Panc1 (cell line): ENCODE measurements at regions not wholly inside any gene's neighbourhood (a gene's known extent, or its start where the extent isn't known, plus 50 kb on each side); places are given as distances from the start of the nearest gene placed in this dataset.

Source experiments
- ATAC-seq: fragments of 200-7000 bp; cut with Tn5 transposase; 2 replicates; pipeline ENCODE4 v1.9.1; 2020; ENCODE audit warnings: mild to moderate bottlenecking, moderate library complexity
- BruUV-seq: library from RNA; stranded (reverse); fragments of 400-500 nt; replicated peaks from 2 replicates; lab custom pipeline; 2021; lab: Mats Ljungman, UMichigan
- CTCF ChIA-PET: fragments of 300-600 bp; sonication (Branson Sonifier 250); formaldehyde crosslinking; loops from one replicate; lab custom pipeline; 2022; ENCODE audit warnings: antibody characterized with exemption; lab: Charles Lee
- POLR2A ChIA-PET: fragments of 300-600 bp; sonication (Branson Sonifier 250); formaldehyde crosslinking; loops from one replicate; lab custom pipeline; 2022; ENCODE audit warnings: antibody characterized with exemption; lab: Charles Lee
- DNase-seq: peaks from one replicate; pipeline ENCODE4 v3.0.0-alpha.2; 2010; ENCODE audit warnings: low read depth, low spot score
- H3K27ac ChIP-seq: 2 replicates; pipeline ENCODE4 v1.5.1; 2011; ENCODE audit warnings: mild to moderate bottlenecking, low read length, inconsistent platforms
- H3K27me3 ChIP-seq: fragments of 200-500 bp; sonication (Bioruptor generic); 2 replicates; pipeline ENCODE4 v1.6.0; 2014; ENCODE audit warnings: low read length, inconsistent platforms; ENCODE audit not compliant: control insufficient read depth, insufficient read depth
- H3K36me3 ChIP-seq: fragments of 200-500 bp; sonication (Bioruptor generic); 2 replicates; pipeline ENCODE4 v1.5.1; 2014; ENCODE audit warnings: inconsistent platforms, mild to moderate bottlenecking, low read length, moderate library complexity; ENCODE audit not compliant: control insufficient read depth, insufficient read depth
- H3K4me1 ChIP-seq: 2 replicates; pipeline ENCODE4 v1.5.1; 2011; ENCODE audit warnings: inconsistent platforms, mild to moderate bottlenecking, low read length, moderate library complexity; ENCODE audit not compliant: control insufficient read depth, insufficient read depth
- H3K4me3 ChIP-seq, 2 experiments: 2 replicates each; pipeline ENCODE4 v1.5.1; 2011 to 2012; ENCODE audit warnings: low read depth in 2 of 2, low read length in 2 of 2, mild to moderate bottlenecking in 2 of 2, inconsistent platforms in 1 of 2, moderate library complexity in 1 of 2
- H3K9me3 ChIP-seq: fragments of 200-500 bp; sonication (Bioruptor generic); 2 replicates; pipeline ENCODE4 v1.5.1; 2014; ENCODE audit warnings: low read depth, mild to moderate bottlenecking, inconsistent platforms, low read length, moderate library complexity; ENCODE audit not compliant: control insufficient read depth, insufficient read depth
- POLR2AphosphoS5 ChIP-seq: IDR thresholded peaks from 2 replicates; pipeline ENCODE4 v1.6.1; 2012; ENCODE audit warnings: mild to moderate bottlenecking, low read depth, low read length, moderate library complexity
- REST ChIP-seq, 2 experiments: IDR thresholded peaks; 2 replicates each; pipeline ENCODE4 v1.6.1; 2011 to 2012; ENCODE audit warnings: low read depth in 2 of 2, control low read depth in 1 of 2, low read length in 1 of 2, mild to moderate bottlenecking in 1 of 2, moderate library complexity in 1 of 2; ENCODE audit not compliant: insufficient read depth in 1 of 2
- SIN3A ChIP-seq: IDR thresholded peaks from 2 replicates; pipeline ENCODE4 v1.6.1; 2012; ENCODE audit warnings: low read depth, mild to moderate bottlenecking, low read length, moderate library complexity, borderline replicate concordance; ENCODE audit not compliant: insufficient read depth
- TCF7L2 ChIP-seq: IDR thresholded peaks from 2 replicates; pipeline ENCODE4 v1.6.1; 2011; ENCODE audit warnings: mild to moderate bottlenecking, low read depth, low read length, inconsistent platforms
- in situ Hi-C: cut with HindIII; loops from 2 replicates; pipeline ENCODE4 v1.10.0; 2016; ENCODE audit warnings: low sequenced_read_pairs, low pct_unique_long_range_greater_than_20kb
- intact Hi-C: fragments of 100-400 bp; cut with micrococcal nuclease; formaldehyde crosslinking; loops from one replicate; pipeline ENCODE4 v1.10.0; 2022; ENCODE audit not compliant: unreplicated experiment
- TF ChIP-seq, protein P1 (sequence below): fragments of 450-650 bp; IDR thresholded peaks from 2 replicates; pipeline ENCODE4 v1.5.1; 2017; ENCODE audit warnings: mild to moderate bottlenecking

DNA sequence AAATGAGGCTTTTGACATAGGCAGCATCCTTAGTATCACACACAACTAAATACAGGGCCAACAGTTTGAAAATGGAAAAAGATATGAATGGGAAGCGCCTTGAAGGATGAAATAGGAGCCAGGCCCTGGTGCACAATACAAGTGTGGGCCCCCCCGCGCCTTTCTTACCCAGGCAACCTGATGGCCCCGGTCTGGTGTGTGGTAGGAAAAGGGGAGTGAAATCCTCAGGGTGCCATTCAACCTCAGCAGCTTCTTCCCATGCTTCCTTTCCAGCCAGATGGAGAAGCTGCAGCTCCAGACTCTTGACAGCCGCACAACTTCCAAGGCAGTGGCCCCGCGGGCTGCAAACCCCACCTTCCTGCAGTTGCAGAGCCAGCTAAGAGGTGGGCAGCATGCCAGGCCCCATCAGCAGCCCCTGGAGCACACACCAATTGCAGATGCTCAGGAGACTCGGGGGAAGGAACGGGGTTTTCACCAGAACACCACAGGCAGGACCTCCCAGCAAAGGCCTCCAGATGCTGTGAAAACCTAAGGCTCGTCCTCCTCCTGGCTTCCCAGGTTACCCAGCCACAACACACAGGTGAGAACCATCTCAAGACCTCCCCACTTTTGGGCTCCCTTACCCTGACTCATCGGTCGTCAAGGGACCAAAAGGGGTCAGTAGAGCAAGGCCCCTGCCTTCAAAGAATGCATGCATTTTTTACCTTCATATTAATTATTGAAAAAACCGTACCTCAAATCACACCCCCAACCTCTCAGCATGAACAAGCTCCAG is 101.6 kb downstream of the CPN2 start:
- no peak for ATAC-seq
- no peak for DNase-seq
- Histone ChIP-seq H3K4me3 (no peak overlapping the region), H3K36me3 (no peaks in the 10 kb centered on the region), H3K9me3 (no peaks in the 10 kb centered on the region), H3K27me3 (no peaks in the 10 kb centered on the region), H3K4me1 (0 out of 2 replicates have a peak, but pooled peaks cover 5% of the 10 kb centered on the region), H3K27ac (no peak overlapping the region)
- intact Hi-C loops = no loop called here
- TF ChIP-seq POLR2AphosphoS5 (no peak), SIN3A (no peak), REST (IDR thresholded peaks at IDR 0.05; ENCODE audit: insufficient read depth in 1 of 2, low read depth in 2 of 2, low read length in 1 of 2) (no peak), TCF7L2 (no peak)
- TF ChIP-seq, protein P1, sequence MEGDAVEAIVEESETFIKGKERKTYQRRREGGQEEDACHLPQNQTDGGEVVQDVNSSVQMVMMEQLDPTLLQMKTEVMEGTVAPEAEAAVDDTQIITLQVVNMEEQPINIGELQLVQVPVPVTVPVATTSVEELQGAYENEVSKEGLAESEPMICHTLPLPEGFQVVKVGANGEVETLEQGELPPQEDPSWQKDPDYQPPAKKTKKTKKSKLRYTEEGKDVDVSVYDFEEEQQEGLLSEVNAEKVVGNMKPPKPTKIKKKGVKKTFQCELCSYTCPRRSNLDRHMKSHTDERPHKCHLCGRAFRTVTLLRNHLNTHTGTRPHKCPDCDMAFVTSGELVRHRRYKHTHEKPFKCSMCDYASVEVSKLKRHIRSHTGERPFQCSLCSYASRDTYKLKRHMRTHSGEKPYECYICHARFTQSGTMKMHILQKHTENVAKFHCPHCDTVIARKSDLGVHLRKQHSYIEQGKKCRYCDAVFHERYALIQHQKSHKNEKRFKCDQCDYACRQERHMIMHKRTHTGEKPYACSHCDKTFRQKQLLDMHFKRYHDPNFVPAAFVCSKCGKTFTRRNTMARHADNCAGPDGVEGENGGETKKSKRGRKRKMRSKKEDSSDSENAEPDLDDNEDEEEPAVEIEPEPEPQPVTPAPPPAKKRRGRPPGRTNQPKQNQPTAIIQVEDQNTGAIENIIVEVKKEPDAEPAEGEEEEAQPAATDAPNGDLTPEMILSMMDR = no peak
- in situ Hi-C loops = no loop called here
- no TSS peak for BruUV-seq
- ChIA-PET POLR2A (no interaction called here), CTCF (no interaction called here)

DNA sequence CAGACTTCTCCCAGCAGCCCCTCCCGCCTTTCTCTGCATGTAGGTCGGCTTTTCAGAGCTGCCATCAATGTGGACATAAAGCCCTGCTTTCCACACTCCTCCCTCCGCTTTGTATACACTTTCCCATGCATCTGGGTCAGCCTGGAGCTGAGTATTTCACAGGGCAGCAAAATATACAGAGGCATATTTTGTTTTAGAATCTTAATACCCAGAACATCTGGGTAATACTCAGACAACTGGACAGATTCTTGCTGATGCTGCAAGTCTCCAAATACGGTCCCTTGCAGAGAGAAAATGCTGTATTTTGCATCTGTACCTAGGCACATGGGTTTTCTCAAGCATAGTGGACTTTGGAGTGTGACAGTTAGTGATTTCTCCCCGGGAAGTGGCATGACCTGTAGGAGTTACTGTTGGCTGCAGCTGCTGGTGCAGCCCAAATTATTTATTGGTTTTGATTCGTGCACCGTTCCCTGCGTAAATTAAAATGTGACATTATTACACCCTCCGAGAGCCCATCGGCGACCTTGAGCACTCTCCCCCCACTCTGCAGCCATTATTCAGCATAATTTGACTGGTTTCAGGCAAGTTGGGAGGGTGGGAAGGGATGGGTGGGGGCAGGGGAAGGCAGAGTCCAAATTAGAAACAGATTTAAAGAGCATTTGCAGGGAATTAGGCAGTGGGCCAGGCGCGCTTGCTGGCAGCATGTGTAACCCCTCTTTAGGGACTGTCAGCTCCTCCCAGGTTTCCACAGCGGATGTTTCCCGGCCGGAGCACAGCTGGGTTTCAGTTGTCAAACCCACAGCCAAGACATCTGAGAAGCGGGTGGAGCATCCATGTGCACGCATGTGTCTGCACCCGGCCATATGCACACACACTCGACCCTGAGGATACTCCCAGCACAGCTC is 100.8 kb downstream of the CPN2 start:
- DNase-seq (no peak), ATAC-seq (no peak)
- intact Hi-C loops = no loop called here
- Histone ChIP-seq H3K4me1 (0 out of 2 replicates have a peak, but pooled peaks cover 5% of the 10 kb centered on the region), H3K27ac (no peak overlapping the region), H3K27me3 (no peaks in the 10 kb centered on the region), H3K36me3 (no peaks in the 10 kb centered on the region), H3K4me3 (no peak overlapping the region), H3K9me3 (no peaks in the 10 kb centered on the region)
- BruUV-seq = no TSS peak
- in situ Hi-C loops = no loop called here
- CTCF ChIA-PET = no interaction called here
- TF ChIP-seq POLR2AphosphoS5 (no peak), TCF7L2 (no peak), REST (IDR thresholded peaks at IDR 0.05; ENCODE audit: insufficient read depth in 1 of 2, low read depth in 2 of 2, low read length in 1 of 2) (no peak), SIN3A (no peak)
- TF ChIP-seq, protein P1 = no peak
- POLR2A ChIA-PET = no interaction called here
